ENCODE measurements at regions not wholly inside any gene's neighbourhood (a gene's known extent, or its start where the extent isn't known, plus 50 kb on each side); places are given as distances from the start of the nearest gene placed in this dataset.

GRCh38 chr2:198488964-198489363 is 684.6 kb downstream of the PLCL1 start:
- no peak for TF ChIP-seq CTCF (optimal IDR thresholded peaks at IDR 0.05 in 1 of 3, IDR thresholded peaks at IDR 0.05 in 1 of 3, conservative IDR thresholded peaks at IDR 0.05 in 1 of 3; ENCODE audit: extremely low read depth in 1 of 3, insufficient read depth in 2 of 3, low read length in 3 of 3)
- TF ChIP-seq EZH2 (IDR thresholded peaks at IDR 0.05; ENCODE audit: low read length), result no peak

Data from keratinocyte (primary cell).